Activated CD4-positive, alpha-beta T cell treated with anti-CD3 and anti-CD28 coated beads, Interleukin-2, amount 10 ng/mL, durations not matched to agents 7 days and 5 days (primary cell): ENCODE measurements at regions not wholly inside any gene's neighbourhood (a gene's known extent, or its start where the extent isn't known, plus 50 kb on each side); places are given as distances from the start of the nearest gene placed in this dataset.

Experiments
- CTCF ChIA-PET: fragments of 350-600 bp; sonication (Branson Sonifier 250); formaldehyde crosslinking; loops from one replicate; lab custom pipeline; 2021; ENCODE audit warnings: antibody characterized with exemption; lab: Charles Lee
- POLR2A ChIA-PET: fragments of 350-600 bp; sonication (Branson Sonifier 250); formaldehyde crosslinking; loops from one replicate; lab custom pipeline; 2021; ENCODE audit warnings: antibody characterized with exemption; lab: Charles Lee
- DNase-seq: peaks from one replicate; pipeline ENCODE4 v3.0.0-alpha.2; 2020
- H3K27ac Mint-ChIP-seq: one replicate; pipeline ENCODE4 v1.8.0; 2021; ENCODE audit warnings: mild to moderate bottlenecking, moderate library complexity, mixed read lengths
- H3K27me3 Mint-ChIP-seq: one replicate; pipeline ENCODE4 v1.8.0; 2021; ENCODE audit warnings: mixed read lengths
- H3K36me3 Mint-ChIP-seq: one replicate; pipeline ENCODE4 v1.8.0; 2021; ENCODE audit warnings: low read depth, mixed read lengths
- H3K4me1 Mint-ChIP-seq: one replicate; pipeline ENCODE4 v1.8.0; 2021; ENCODE audit warnings: mixed read lengths
- H3K4me3 Mint-ChIP-seq: one replicate; pipeline ENCODE4 v1.8.0; 2021; ENCODE audit warnings: mild to moderate bottlenecking, moderate library complexity, mixed read lengths
- H3K9me3 Mint-ChIP-seq: one replicate; pipeline ENCODE4 v1.8.0; 2021; ENCODE audit warnings: mixed read lengths

- CTCF ChIA-PET = no interaction called here
These were observed 697.2 kb downstream of the ETS1 start for GRCh38 chr11:127890030-127890615.

DNA sequence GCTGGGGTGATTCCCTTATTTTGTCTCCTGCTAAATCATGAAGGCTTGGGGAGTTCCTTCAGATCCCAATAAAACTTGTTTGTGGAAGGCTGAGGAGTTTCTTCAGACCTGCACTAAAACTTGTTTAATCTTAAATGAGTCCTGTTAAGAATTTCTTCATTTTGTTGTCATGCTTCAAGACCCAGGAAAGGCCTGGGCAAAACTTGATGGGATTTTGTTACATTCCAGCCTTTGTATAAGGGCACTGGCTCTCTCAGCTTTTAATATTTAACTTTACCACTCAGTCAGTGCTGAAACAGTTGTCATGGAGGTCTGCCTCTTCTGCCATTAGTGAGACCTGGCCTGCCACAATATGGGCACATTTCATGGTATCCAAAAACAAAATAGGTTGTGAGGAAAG lies 699.0 kb downstream of the ETS1 start:
- Mint-ChIP-seq H3K27ac (no peak overlapping the region), H3K9me3 (peaks cover 5% of the 10 kb centered on the region), H3K36me3 (no peaks in the 10 kb centered on the region), H3K27me3 (no peaks in the 10 kb centered on the region), H3K4me3 (no peak overlapping the region), H3K4me1 (no peaks in the 10 kb centered on the region)
- POLR2A ChIA-PET = no interaction called here
- CTCF ChIA-PET = no interaction called here
- no peak for DNase-seq

More at GRCh38 chr11:127890030-127890615, 697.2 kb downstream of the ETS1 start:
- no peaks in the 10 kb centered on the region for H3K4me1 Mint-ChIP-seq
- no peaks in the 10 kb centered on the region for H3K36me3 Mint-ChIP-seq
- H3K9me3 Mint-ChIP-seq = peaks cover 5% of the 10 kb centered on the region
- no peak for DNase-seq
- POLR2A ChIA-PET = no interaction called here
- no peak overlapping the region for H3K4me3 Mint-ChIP-seq
- H3K27ac Mint-ChIP-seq = no peak overlapping the region
- H3K27me3 Mint-ChIP-seq = no peaks in the 10 kb centered on the region

- ChIA-PET POLR2A (no interaction called here), CTCF (no interaction called here)
- Mint-ChIP-seq H3K27ac (no peak overlapping the region), H3K27me3 (peaks cover 4% of the 10 kb centered on the region), H3K9me3 (no peaks in the 10 kb centered on the region), H3K36me3 (no peaks in the 10 kb centered on the region), H3K4me1 (no peaks in the 10 kb centered on the region), H3K4me3 (no peak overlapping the region)
- DNase-seq = no peak
These were observed 712.2 kb downstream of the ETS1 start for GRCh38 chr11:127875131-127875530.

- Mint-ChIP-seq H3K4me1 (no peaks in the 10 kb centered on the region), H3K27ac (no peak overlapping the region), H3K9me3 (no peaks in the 10 kb centered on the region), H3K27me3 (peaks cover 4% of the 10 kb centered on the region), H3K4me3 (no peak overlapping the region), H3K36me3 (no peaks in the 10 kb centered on the region)
- CTCF ChIA-PET = no interaction called here
- POLR2A ChIA-PET = no interaction called here
- no peak for DNase-seq
These were observed 713.9 kb downstream of the ETS1 start for GRCh38 chr11:127873478-127873877.

GRCh38 chr11:127866109-127866508 lies 721.2 kb downstream of the ETS1 start:
- no peak overlapping the region for H3K4me3 Mint-ChIP-seq

GRCh38 chr11:127864861-127865260 lies 722.5 kb downstream of the ETS1 start:
- H3K36me3 Mint-ChIP-seq = no peaks in the 10 kb centered on the region
- H3K9me3 Mint-ChIP-seq = no peaks in the 10 kb centered on the region
- DNase-seq = no peak
- no peak overlapping the region for H3K4me3 Mint-ChIP-seq
- peaks cover 6% of the 10 kb centered on the region for H3K27me3 Mint-ChIP-seq
- no peaks in the 10 kb centered on the region for H3K4me1 Mint-ChIP-seq
- ChIA-PET POLR2A (no interaction called here), CTCF (no interaction called here)
- H3K27ac Mint-ChIP-seq = no peak overlapping the region

More at GRCh38 chr11:127866109-127866508, 721.2 kb downstream of the ETS1 start:
- Mint-ChIP-seq H3K9me3 (no peaks in the 10 kb centered on the region), H3K27me3 (peaks cover 6% of the 10 kb centered on the region), H3K4me1 (no peaks in the 10 kb centered on the region), H3K27ac (no peak overlapping the region), H3K36me3 (no peaks in the 10 kb centered on the region)
- CTCF ChIA-PET = no interaction called here
- no peak for DNase-seq
- POLR2A ChIA-PET = no interaction called here

DNA sequence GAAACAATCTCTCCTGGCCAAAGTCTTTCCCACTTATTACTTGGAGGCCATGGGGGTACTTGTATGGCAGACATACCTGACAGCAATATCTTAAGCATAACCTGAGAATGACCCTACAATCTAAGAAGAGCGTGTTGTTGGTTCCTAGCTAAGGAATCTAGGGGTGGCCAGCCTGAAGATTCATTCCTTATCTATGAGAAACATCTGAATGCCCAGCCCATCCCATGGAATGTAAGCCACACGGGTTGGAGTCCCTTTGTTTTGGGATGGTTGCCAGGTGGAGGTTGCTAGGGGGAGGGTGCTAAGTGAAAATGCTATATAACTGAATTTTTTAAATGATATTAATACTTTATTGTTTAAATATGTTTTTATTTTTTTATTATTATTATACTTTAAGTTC lies 725.0 kb downstream of the ETS1 start:
- no peaks in the 10 kb centered on the region for H3K4me1 Mint-ChIP-seq
- ChIA-PET POLR2A (no interaction called here), CTCF (no interaction called here)
- no peaks in the 10 kb centered on the region for H3K9me3 Mint-ChIP-seq
- no peak overlapping the region for H3K4me3 Mint-ChIP-seq
- H3K27ac Mint-ChIP-seq = no peak overlapping the region
- peaks cover 5% of the 10 kb centered on the region for H3K27me3 Mint-ChIP-seq
- H3K36me3 Mint-ChIP-seq = no peaks in the 10 kb centered on the region
- no peak for DNase-seq

GRCh38 chr11:127859941-127860354 lies 727.4 kb downstream of the ETS1 start:
- ChIA-PET POLR2A (no interaction called here), CTCF (no interaction called here)

GRCh38 chr11:127844876-127845275 lies 742.5 kb downstream of the ETS1 start:
- H3K36me3 Mint-ChIP-seq = no peaks in the 10 kb centered on the region
- no peaks in the 10 kb centered on the region for H3K9me3 Mint-ChIP-seq

More at GRCh38 chr11:127859941-127860354, 727.4 kb downstream of the ETS1 start:
- Mint-ChIP-seq H3K27me3 (peaks cover 3% of the 10 kb centered on the region), H3K36me3 (no peaks in the 10 kb centered on the region), H3K4me3 (no peak overlapping the region), H3K27ac (no peak overlapping the region), H3K4me1 (no peaks in the 10 kb centered on the region), H3K9me3 (no peaks in the 10 kb centered on the region)
- no peak for DNase-seq

GRCh38 chr11:127843483-127844396 lies 743.6 kb downstream of the ETS1 start:
- no peak overlapping the region for H3K4me3 Mint-ChIP-seq
- no peaks in the 10 kb centered on the region for H3K4me1 Mint-ChIP-seq
- DNase-seq = peak; percentile 70
- H3K9me3 Mint-ChIP-seq = no peaks in the 10 kb centered on the region
- peaks cover 11% of the 10 kb centered on the region for H3K27me3 Mint-ChIP-seq
- H3K36me3 Mint-ChIP-seq = no peaks in the 10 kb centered on the region
- ChIA-PET CTCF (interaction anchor here (0.6 to 0.7 kb wide), 3 partner anchors 10 to 723 kb away, joined by 3 to 4 read pairs (median 3); no protein-coding TSS in a partner anchor), POLR2A (no interaction called here)
- H3K27ac Mint-ChIP-seq = no peak overlapping the region

More at GRCh38 chr11:127844876-127845275, 742.5 kb downstream of the ETS1 start:
- H3K27ac Mint-ChIP-seq = no peak overlapping the region
- ChIA-PET CTCF (no interaction called here), POLR2A (no interaction called here)
- no peaks in the 10 kb centered on the region for H3K4me1 Mint-ChIP-seq
- no peak for DNase-seq
- peaks cover 9% of the 10 kb centered on the region for H3K27me3 Mint-ChIP-seq
- H3K4me3 Mint-ChIP-seq = no peak overlapping the region

DNA sequence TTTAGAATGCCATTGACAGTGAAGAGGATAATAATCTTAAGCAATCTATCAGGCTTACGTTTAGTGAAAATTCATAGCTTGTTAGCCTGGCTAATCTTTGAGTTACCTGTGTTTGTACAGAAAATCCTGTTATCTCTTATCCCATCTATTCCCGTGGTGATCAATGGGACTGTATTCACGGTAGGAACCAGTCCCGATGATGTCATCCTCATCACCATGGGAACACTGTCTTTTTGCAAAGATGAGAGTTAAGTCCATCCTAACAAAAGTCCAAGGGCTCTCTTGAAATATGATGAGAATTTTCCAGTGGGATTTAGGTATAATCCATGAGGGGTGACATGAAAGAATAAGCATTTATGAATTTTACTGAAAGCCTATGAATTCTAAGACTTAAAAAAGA lies 762.2 kb downstream of the ETS1 start:
- POLR2A ChIA-PET = no interaction called here
- CTCF ChIA-PET = no interaction called here
- Mint-ChIP-seq H3K4me3 (no peak overlapping the region), H3K27me3 (peaks cover 7% of the 10 kb centered on the region), H3K9me3 (no peaks in the 10 kb centered on the region), H3K27ac (no peak overlapping the region), H3K4me1 (no peaks in the 10 kb centered on the region), H3K36me3 (no peaks in the 10 kb centered on the region)
- no peak for DNase-seq

DNA sequence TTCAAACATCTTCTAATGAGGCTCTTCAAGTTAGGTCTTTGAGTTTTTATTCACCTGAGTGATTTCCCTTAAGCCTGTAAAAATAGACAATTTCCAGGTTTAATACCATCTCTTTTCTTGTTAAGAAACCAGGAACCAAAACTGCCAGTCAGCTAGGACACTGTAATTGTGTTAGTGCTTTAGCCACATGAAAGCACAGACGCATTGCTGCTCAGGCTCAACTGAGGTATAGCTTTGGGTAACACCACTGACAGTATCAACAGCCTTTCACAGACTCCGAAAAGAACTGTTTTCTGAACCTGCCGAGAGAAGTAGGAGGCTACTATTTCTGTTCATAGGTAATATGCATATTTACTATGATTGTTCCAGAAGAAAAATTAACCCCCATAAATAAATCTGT lies 768.7 kb downstream of the ETS1 start:
- CTCF ChIA-PET = no interaction called here
- POLR2A ChIA-PET = no interaction called here
- Mint-ChIP-seq H3K4me3 (no peak overlapping the region), H3K4me1 (no peaks in the 10 kb centered on the region), H3K27ac (no peak overlapping the region), H3K36me3 (no peaks in the 10 kb centered on the region), H3K27me3 (no peaks in the 10 kb centered on the region), H3K9me3 (no peaks in the 10 kb centered on the region)
- DNase-seq = no peak

GRCh38 chr11:127816962-127817361 lies 770.4 kb downstream of the ETS1 start:
- Mint-ChIP-seq H3K27me3 (no peaks in the 10 kb centered on the region), H3K4me3 (no peak overlapping the region), H3K4me1 (no peaks in the 10 kb centered on the region), H3K36me3 (no peaks in the 10 kb centered on the region), H3K9me3 (no peaks in the 10 kb centered on the region), H3K27ac (no peak overlapping the region)
- ChIA-PET CTCF (no interaction called here), POLR2A (no interaction called here)
- DNase-seq = no peak
